Urinary bladder (tissue), 3 donors: ENCODE measurements at regions not wholly inside any gene's neighbourhood (a gene's known extent, or its start where the extent isn't known, plus 50 kb on each side); places are given as distances from the start of the nearest gene placed in this dataset.
A peak's percentile ranks its signal among the peaks of the same experiment; 100 is the strongest.

Experiments used
- DNase-seq: peaks from one replicate; pipeline ENCODE4 v3.0.0-alpha.2; 2015; ENCODE audit errors: extremely low spot score
- H3K27ac ChIP-seq: one replicate; pipeline ENCODE4 v1.5.1; 2013; ENCODE audit warnings: low read depth, mild to moderate bottlenecking, moderate library complexity
- H3K36me3 ChIP-seq: one replicate; pipeline ENCODE4 v1.6.1; 2013; ENCODE audit warnings: mild to moderate bottlenecking, moderate library complexity; ENCODE audit not compliant: insufficient read depth
- H3K4me1 ChIP-seq: one replicate; pipeline ENCODE4 v1.6.1; 2013; ENCODE audit warnings: mild to moderate bottlenecking, moderate library complexity; ENCODE audit not compliant: insufficient read depth
- H3K4me3 ChIP-seq: one replicate; pipeline ENCODE4 v1.5.1; 2013; ENCODE audit warnings: low read depth, low read length
- WGBS: extraction: QIAGEN DNeasy Blood & Tissue Kit; methylation state at CpG from one replicate; pipeline ENCODE4 v1.1.7; 2013; 5-methylcytosine and 5-hydroxymethylcytosine counted together
- donor health status: healthy with polysubstance abuse.
- donor health status: healthy.

DNA sequence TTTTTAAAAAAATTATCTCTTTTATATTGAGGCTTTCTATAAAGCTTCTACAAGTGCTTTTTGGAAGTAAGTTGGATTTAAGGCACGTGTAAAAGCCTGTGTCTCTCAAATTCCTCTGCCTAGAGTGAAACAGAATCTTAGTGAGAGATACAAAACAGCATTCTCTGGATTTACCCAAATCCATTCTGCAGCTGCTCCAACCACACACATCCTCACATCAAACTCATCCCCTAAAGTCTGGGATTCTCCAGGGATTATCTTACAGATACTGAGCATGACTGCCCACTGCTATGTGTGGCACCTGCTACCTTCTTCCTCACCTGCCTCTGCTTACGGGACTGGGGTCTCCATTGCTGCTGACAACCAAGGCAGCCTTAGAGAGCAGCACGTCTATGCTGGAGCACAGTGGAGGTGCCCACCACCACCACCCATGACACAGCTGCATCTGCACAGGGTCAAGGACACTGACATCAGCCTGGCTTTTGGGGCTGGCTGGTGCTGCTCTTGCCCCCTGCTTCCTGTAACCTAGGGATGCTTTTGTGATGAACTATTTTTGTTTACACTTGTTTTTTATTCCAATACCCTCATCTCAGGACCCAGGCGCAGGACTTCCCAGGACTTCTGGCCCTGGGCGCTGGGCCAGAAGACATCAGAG lies 139.2 kb upstream of the NAMPT start:
- H3K27ac ChIP-seq: no peak overlapping the region
- 79% methylated on average over 5 of the region's 5 CpGs for WGBS
- no peaks in the 10 kb centered on the region for H3K36me3 ChIP-seq
- H3K4me1 ChIP-seq: no peaks in the 10 kb centered on the region
- no peak overlapping the region for H3K4me3 ChIP-seq
- no peak for DNase-seq

DNA sequence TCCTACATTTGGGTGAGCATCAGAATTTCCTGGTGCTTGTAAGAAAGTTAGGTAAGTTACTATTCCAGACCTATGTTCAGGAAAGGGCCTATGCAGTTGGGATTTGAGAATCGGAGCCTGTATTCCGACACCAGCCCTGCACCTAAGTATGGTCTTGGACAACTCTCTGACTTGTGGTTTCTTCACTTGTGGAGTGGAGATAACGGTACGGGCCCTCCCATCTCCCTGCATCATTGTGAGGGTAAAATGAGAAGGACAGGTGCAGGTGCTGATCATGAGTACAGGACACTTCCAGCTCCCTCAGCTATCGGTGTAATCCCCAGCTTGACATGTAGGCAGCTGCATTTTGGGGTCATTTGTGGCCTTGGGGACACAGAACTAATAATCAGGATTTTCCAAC lies 138.3 kb upstream of the NAMPT start:
- no peak for DNase-seq
- Histone ChIP-seq H3K36me3 (no peaks in the 10 kb centered on the region), H3K4me3 (no peak overlapping the region), H3K4me1 (no peaks in the 10 kb centered on the region), H3K27ac (no peak overlapping the region)
- 82% methylated on average over 5 of the region's 5 CpGs for WGBS

DNA sequence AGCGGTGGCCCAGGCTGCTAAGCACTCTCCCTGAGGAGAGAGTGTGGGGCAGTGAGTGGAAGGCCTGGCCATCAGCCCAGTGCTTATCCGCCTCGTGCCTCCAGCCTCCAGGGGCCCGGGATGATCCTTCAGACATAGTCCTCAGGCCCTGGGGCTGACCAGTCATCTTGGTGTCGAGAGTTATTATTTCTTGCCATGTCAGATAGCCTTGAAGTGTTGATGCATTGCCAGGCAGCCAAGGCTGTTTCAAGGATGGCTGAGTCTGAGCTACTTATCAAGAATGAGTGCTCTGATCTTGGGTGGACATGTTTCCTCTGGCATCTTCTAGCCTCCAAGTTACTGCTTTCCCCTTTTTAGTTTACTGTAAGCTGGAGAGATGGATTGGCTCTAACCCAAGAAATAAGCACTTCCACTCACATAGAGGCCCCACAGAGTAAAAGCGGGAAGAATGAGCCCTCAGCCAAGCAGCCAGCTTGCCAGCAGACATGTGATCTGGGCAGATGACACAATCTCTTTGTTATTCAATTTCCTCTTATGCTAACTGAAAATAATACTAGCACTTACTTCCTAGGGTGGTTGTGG lies 136.5 kb upstream of the NAMPT start:
- H3K36me3 ChIP-seq: no peaks in the 10 kb centered on the region
- H3K27ac ChIP-seq: no peak overlapping the region
- WGBS: 20% methylated on average over 6 of the region's 6 CpGs
- no peak overlapping the region for H3K4me3 ChIP-seq
- no peaks in the 10 kb centered on the region for H3K4me1 ChIP-seq
- peak; percentile 51 for DNase-seq

DNA sequence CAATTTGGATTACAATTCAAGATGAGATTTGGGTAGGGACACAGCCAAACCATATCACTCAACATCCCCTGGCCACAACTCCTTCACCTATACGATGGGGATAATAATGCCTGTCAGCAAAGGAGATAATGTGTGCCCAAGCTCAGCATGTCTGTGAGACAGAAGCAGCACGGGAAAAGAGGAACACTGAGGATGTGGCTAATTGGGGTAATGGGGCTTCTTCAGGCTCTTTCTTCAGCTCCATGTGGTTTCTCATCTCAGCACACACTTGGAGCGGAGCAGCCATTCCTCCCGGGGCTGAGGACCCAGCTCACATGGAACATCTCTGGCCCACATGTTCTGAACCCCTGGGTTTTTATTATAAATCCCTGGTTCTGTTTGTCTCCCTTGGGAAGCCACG lies 136.0 kb upstream of the NAMPT start:
- Histone ChIP-seq H3K36me3 (no peaks in the 10 kb centered on the region), H3K27ac (no peak overlapping the region), H3K4me3 (no peak overlapping the region), H3K4me1 (no peaks in the 10 kb centered on the region)
- 54% methylated on average over 5 of the region's 5 CpGs for WGBS
- no peak for DNase-seq

DNA sequence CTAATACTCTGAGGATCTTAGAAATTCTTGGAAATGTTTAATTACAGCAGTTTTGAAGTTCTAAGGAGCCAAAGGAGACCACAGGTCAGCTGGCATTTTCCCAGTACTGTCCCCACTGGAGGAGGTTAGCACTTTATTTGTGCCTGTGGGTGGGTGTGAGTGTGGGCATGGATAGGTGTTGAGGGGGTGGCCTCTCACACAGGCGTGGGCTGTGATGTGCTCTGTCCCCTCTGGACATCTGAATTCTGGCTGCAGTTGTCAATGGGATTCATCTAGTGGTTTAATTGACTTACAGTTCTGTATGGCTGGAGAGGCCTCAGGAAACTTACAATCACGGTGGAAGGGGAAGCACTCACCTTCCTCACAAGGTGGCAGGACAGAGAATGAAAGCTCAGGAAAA lies 135.4 kb upstream of the NAMPT start:
- Histone ChIP-seq H3K36me3 (no peaks in the 10 kb centered on the region), H3K27ac (no peak overlapping the region), H3K4me1 (no peaks in the 10 kb centered on the region), H3K4me3 (no peak overlapping the region)
- DNase-seq: no peak
- 88% methylated on average over 2 of the region's 2 CpGs for WGBS

DNA sequence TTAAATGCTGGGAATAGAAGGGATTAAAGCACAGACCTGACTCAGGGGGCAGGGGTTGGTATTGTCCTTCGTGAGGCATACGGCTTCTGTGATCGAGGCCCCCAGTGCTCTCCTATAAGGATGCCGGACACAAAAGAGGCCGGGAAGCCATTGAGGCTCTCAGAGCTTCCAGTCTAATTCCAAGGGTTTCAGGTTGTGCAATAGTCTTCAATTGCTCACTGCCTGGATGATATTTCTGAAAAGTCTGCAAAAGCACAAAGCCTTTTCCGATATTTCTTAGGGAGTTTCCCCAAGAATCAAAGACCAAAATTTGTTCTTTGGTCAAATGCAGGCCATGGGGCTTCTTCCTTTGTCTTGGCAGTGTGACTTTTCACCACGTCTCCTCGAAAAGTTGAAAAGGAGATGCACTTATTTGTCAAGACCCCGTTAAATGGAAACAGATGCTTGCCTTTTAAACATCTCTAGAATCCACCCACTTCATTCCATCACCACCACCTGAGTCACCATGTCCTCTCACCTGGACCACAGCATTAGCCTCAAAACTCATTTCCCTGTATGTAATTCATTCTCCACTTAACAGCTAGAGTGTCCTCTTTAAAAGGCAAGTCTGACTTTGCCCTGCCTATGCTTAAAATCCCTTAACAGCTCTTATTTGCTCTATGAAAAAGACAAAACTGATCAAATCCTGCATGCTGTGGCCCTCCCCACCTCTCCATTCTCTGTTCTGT lies 134.8 kb upstream of the NAMPT start:
- no peaks in the 10 kb centered on the region for H3K4me1 ChIP-seq
- DNase-seq: no peak
- no peak overlapping the region for H3K27ac ChIP-seq
- no peaks in the 10 kb centered on the region for H3K36me3 ChIP-seq
- WGBS: 95% methylated on average over 9 of the region's 9 CpGs
- no peak overlapping the region for H3K4me3 ChIP-seq

DNA sequence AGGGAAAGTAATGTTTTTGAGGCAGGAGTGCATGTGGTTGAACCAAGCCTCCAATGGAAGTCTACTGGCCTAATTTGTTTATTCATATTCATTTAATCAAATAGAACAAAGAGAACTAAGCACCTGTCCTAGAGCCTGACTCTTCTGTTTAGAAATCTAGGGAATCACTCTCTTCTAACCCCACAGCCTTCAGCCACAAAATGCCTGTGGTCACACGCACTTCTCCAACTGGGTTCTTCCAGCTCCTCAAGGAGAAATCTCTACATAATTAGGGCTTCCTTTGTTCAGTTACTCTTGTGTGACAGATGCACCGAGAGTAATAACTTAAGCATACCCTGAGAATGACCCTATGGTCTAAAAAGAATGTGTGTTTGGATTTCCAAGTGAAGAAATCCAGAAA lies 133.7 kb upstream of the NAMPT start:
- Histone ChIP-seq H3K27ac (no peak overlapping the region), H3K4me1 (no peaks in the 10 kb centered on the region), H3K4me3 (no peak overlapping the region), H3K36me3 (no peaks in the 10 kb centered on the region)
- 88% methylated on average over 2 of the region's 2 CpGs for WGBS
- DNase-seq: no peak

DNA sequence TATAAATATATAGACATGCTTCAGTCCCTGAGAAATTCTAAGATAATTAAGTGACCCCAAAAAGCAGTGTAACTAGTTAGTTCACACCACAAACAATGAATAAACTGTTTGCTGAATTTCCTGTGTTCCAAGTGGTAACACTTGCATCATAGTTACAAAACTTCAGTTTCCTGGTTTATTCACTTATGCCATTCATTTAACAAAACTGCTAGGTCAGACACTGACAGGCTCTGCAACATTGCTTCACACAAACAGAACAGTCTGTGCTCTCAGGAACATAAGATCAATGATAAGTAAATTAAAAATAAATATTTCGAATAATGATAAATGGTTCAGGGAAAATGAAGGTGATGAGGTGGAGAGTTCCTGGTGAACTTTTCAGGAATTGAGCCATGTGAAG lies 133.3 kb upstream of the NAMPT start:
- no peak for DNase-seq
- no peak overlapping the region for H3K4me3 ChIP-seq
- whole genome bisulfite sequencing: 76% methylated on average over 1 of the region's 1 CpG
- H3K36me3 ChIP-seq: no peaks in the 10 kb centered on the region
- H3K4me1 ChIP-seq: no peaks in the 10 kb centered on the region
- no peak overlapping the region for H3K27ac ChIP-seq

DNA sequence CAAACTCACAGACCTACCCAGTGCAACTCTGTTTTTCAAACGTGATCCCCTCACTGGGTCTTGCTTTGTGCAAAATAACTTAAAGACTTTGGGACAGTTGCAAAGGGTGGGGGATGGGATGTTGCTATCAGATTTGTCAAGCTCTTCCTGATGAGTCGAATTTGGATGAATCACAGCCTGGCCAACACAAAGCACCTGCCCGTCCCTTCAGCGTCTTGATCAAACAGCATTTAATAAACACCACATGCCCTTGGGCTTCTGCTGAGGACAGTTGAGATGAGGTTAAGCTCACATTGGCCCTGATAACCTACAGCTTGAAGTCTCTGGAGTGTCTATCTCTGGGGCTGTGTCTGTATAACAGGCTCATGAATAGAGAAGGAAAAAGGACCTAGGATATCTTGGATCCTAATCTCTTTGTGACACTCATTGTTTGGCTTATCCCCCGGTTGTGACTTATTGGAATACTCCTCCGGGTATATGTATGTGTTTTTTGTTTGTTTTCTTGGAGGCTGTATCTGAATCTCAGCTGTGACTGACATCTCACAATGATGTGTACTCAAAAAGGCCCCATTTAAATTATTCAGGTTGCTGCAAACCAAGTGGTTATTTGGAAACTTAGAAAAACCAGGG lies 132.6 kb upstream of the NAMPT start:
- 61% methylated on average over 6 of the region's 6 CpGs for WGBS
- H3K4me1 ChIP-seq: no peaks in the 10 kb centered on the region
- H3K27ac ChIP-seq: no peak overlapping the region
- no peaks in the 10 kb centered on the region for H3K36me3 ChIP-seq
- no peak overlapping the region for H3K4me3 ChIP-seq
- no peak for DNase-seq

DNA sequence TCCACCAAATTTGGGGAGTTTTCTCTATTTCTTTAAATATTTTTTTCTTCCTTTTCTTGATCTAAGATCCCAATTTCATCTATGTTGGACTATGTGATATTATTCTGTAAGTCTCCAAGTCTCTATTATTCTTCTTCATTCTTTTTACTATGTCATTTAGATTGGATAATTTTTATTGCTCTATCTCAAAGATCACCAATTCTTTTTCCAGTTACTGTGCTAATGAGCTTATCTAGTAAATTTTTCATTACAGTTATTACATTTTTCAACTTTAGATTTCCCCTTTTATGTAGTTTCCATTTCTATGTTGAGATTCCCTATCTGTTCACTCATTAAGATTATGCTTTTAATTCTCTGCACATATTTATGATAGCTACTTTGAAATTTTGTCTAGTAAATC lies 131.6 kb upstream of the NAMPT start:
- Histone ChIP-seq H3K27ac (no peak overlapping the region), H3K36me3 (no peaks in the 10 kb centered on the region), H3K4me1 (no peaks in the 10 kb centered on the region), H3K4me3 (no peak overlapping the region)
- no peak for DNase-seq

DNA sequence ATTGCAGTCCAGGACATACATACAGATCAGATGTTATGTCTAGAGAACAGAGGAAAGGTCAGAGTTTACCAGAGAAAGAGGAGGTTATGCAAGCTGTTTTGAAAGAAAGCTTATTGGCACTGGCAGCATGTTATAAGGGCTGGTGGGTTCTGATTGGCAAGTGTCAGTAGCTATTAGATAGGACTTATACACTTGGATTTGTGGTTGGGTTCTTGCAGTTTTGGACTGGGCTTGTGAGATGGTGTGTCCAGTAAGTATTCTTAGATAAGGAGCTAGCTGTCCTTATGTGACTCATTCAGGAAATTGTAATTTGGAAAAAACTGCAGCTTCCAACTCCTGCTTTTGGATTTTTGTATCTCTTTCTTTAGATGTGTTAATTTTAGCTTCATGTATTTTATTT lies 130.7 kb upstream of the NAMPT start:
- Histone ChIP-seq H3K27ac (no peak overlapping the region), H3K4me3 (no peak overlapping the region), H3K36me3 (no peaks in the 10 kb centered on the region), H3K4me1 (no peaks in the 10 kb centered on the region)
- no peak for DNase-seq

DNA sequence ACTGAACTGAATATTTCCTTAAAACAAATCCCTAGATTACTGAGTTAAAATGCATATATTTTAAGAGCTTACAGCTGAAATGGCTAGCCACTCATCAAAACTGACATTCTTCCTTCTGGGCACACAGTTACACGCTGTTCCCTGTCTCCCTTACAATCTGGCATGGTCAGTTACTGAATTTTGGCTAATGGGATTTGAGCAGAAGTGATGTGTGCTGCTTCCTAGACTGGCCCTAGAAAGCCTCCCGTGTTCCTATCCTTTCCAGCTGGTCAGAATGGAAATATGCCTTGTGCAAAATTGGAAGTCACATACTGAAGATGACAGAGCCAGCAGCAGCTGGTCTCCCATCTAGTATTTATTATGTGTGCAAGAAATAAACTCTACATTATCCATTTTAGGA lies 128.7 kb upstream of the NAMPT start:
- Histone ChIP-seq H3K4me3 (no peak overlapping the region), H3K36me3 (no peaks in the 10 kb centered on the region), H3K4me1 (no peaks in the 10 kb centered on the region), H3K27ac (no peak overlapping the region)
- no peak for DNase-seq
- 70% methylated on average over 2 of the region's 2 CpGs for WGBS

DNA sequence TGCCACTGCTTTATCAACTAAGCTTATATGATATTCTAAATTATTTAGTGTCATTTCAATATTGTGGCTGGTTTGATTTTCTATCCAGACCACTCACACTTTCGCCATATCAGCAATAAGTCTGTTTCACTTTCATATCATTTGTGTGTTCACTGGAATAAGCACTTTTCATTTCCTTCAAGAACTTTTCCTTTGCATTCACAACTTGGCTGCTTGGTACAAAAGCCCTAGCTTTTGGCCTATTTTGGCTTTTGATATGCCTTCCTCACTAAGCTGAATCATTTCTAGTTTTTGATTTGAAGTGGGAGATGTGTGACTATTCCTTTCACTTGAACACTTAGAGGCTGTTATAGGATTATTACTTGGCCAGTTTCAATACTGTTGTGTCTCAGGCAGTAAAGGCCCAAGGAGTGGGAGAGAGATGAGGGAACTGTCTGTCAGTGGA lies 120.9 kb upstream of the NAMPT start:
- WGBS: 0% methylated on average over 1 of the region's 1 CpG
- Histone ChIP-seq H3K36me3 (no peaks in the 10 kb centered on the region), H3K27ac (no peak overlapping the region), H3K4me1 (no peaks in the 10 kb centered on the region), H3K4me3 (no peak overlapping the region)
- no peak for DNase-seq

DNA sequence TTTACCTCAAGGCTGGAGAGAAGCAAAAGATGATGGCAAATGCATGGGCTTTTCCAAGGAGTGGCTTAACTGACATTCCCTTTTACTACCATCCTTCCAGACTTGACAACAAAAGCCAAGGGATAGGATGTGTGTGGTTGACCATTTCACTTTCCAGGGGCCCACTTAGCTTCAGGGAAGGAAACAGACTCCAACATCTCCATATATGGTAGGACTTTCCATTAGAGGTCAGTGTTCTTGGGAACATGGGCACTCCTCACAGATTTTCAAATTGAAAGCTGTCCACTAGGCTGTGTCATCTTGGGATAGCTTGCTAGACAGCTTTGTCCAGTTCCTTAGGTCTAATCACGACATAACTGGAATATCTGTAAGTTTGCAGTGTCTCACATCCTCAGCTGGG lies 118.1 kb upstream of the NAMPT start:
- H3K4me3 ChIP-seq: no peak overlapping the region
- H3K36me3 ChIP-seq: no peaks in the 10 kb centered on the region
- 80% methylated on average over 1 of the region's 1 CpG for WGBS
- H3K4me1 ChIP-seq: no peaks in the 10 kb centered on the region
- no peak for DNase-seq
- H3K27ac ChIP-seq: no peak overlapping the region
